ENCODE measurements at regions not wholly inside any gene's neighbourhood (a gene's known extent, or its start where the extent isn't known, plus 50 kb on each side); places are given as distances from the start of the nearest gene placed in this dataset.

- Histone ChIP-seq H3K27ac (no peak overlapping the region), H3K4me1 (no peaks in the 10 kb centered on the region), H3K9me3 (no peaks in the 10 kb centered on the region), H3K27me3 (no peaks in the 10 kb centered on the region), H3K4me3 (no peak overlapping the region), H3K36me3 (no peaks in the 10 kb centered on the region)
- TF ChIP-seq, protein P1, sequence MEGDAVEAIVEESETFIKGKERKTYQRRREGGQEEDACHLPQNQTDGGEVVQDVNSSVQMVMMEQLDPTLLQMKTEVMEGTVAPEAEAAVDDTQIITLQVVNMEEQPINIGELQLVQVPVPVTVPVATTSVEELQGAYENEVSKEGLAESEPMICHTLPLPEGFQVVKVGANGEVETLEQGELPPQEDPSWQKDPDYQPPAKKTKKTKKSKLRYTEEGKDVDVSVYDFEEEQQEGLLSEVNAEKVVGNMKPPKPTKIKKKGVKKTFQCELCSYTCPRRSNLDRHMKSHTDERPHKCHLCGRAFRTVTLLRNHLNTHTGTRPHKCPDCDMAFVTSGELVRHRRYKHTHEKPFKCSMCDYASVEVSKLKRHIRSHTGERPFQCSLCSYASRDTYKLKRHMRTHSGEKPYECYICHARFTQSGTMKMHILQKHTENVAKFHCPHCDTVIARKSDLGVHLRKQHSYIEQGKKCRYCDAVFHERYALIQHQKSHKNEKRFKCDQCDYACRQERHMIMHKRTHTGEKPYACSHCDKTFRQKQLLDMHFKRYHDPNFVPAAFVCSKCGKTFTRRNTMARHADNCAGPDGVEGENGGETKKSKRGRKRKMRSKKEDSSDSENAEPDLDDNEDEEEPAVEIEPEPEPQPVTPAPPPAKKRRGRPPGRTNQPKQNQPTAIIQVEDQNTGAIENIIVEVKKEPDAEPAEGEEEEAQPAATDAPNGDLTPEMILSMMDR (IDR thresholded peaks at IDR 0.05), result no peak
- no peak for DNase-seq (ENCODE audit: low spot score)
Measured at GRCh38 chr3:110750201-110750600, 321.4 kb upstream of the NECTIN3 start.

DNA sequence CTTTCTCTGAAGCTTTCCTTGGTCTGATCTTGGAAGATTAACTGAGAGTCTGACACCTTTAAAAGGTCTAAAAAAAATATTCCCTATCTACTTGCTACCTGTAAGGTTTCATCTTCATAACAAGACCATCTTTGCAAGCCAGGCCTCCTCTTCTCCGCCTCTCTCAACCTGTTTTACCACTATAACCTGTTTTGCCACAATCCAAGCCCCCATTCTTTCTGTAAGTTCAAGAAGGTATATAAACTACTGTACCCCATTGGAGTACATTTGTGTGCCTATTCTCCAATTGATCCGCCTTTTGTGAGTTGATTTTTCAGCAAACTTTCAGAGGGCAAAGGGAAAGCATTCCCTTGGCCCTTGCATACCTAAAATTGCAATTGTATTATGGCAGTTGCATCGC is 319.3 kb upstream of the NECTIN3 start:
- no peak for DNase-seq (ENCODE audit: low spot score)
- Histone ChIP-seq H3K9me3 (no peaks in the 10 kb centered on the region), H3K27me3 (no peaks in the 10 kb centered on the region), H3K4me3 (no peak overlapping the region), H3K36me3 (no peaks in the 10 kb centered on the region), H3K27ac (no peak overlapping the region), H3K4me1 (no peaks in the 10 kb centered on the region)
- TF ChIP-seq, protein P1 (IDR thresholded peaks at IDR 0.05), result no peak

GRCh38 chr3:110753516-110753915 is 318.1 kb upstream of the NECTIN3 start:
- no peaks in the 10 kb centered on the region for H3K27me3 ChIP-seq

DNA sequence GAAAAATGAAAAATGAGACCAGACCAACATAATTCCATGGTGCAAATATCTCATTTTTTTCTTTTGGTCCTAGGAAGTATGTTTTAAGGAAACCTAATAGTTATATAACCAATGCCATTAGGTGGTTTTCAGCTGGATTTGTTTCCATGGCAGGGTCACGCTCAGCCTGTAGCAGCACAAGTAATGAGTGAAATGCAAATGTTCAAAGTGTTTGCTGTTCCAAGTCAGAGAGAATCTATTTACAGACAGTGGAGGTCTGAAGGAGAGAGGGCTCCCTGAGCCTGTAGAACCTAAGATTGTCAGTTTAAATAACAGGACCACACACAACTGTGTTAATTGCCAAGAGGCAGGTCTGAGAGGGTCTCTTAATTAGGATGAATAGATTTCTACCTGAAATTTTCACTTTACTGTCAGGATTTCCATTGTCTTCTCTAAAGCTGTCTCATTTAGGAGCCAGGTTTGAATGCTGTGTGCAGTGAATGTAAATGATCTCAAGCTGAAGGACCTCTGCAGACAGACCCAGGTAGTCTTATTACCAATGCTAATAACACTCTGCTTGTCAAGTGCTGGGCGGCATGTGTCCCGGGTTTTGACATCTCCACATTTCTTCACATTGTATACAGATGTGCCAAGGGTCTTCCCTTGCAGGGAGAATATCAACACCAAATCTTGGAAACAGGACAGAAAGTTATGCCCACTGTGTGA is 317.3 kb upstream of the NECTIN3 start:
- no peak for DNase-seq (ENCODE audit: low spot score)
- no peak overlapping the region for H3K27ac ChIP-seq
- H3K4me1 ChIP-seq, result no peaks in the 10 kb centered on the region
- H3K4me3 ChIP-seq, result no peak overlapping the region
- no peaks in the 10 kb centered on the region for H3K36me3 ChIP-seq
- TF ChIP-seq, protein P1 (IDR thresholded peaks at IDR 0.05), result no peak
- no peaks in the 10 kb centered on the region for H3K9me3 ChIP-seq
- no peaks in the 10 kb centered on the region for H3K27me3 ChIP-seq

More at GRCh38 chr3:110753516-110753915, 318.1 kb upstream of the NECTIN3 start:
- Histone ChIP-seq H3K36me3 (no peaks in the 10 kb centered on the region), H3K4me3 (no peak overlapping the region), H3K4me1 (no peaks in the 10 kb centered on the region), H3K27ac (no peak overlapping the region), H3K9me3 (no peaks in the 10 kb centered on the region)
- no peak for DNase-seq (ENCODE audit: low spot score)
- TF ChIP-seq, protein P1 (IDR thresholded peaks at IDR 0.05), result no peak

GRCh38 chr3:110755345-110755744 is 316.3 kb upstream of the NECTIN3 start:
- TF ChIP-seq, protein P1 (IDR thresholded peaks at IDR 0.05), result no peak
- no peak overlapping the region for H3K4me3 ChIP-seq
- no peaks in the 10 kb centered on the region for H3K4me1 ChIP-seq
- no peak overlapping the region for H3K27ac ChIP-seq
- H3K9me3 ChIP-seq, result no peaks in the 10 kb centered on the region
- no peak for DNase-seq (ENCODE audit: low spot score)
- no peaks in the 10 kb centered on the region for H3K27me3 ChIP-seq
- no peaks in the 10 kb centered on the region for H3K36me3 ChIP-seq

GRCh38 chr3:110756705-110757104 is 314.9 kb upstream of the NECTIN3 start:
- H3K27me3 ChIP-seq, result no peaks in the 10 kb centered on the region

More at GRCh38 chr3:110756705-110757104, 314.9 kb upstream of the NECTIN3 start:
- Histone ChIP-seq H3K4me3 (no peak overlapping the region), H3K36me3 (no peaks in the 10 kb centered on the region), H3K27ac (no peak overlapping the region), H3K4me1 (no peaks in the 10 kb centered on the region), H3K9me3 (no peaks in the 10 kb centered on the region)
- TF ChIP-seq, protein P1 (IDR thresholded peaks at IDR 0.05), result no peak
- DNase-seq (ENCODE audit: low spot score), result no peak

All from right atrium auricular region (tissue), 2 donors.